ENCODE measurements at regions not wholly inside any gene's neighbourhood (a gene's known extent, or its start where the extent isn't known, plus 50 kb on each side); places are given as distances from the start of the nearest gene placed in this dataset.

- DNase-seq (ENCODE audit: low spot score): peak; percentile 17
- TF ChIP-seq, protein P1, sequence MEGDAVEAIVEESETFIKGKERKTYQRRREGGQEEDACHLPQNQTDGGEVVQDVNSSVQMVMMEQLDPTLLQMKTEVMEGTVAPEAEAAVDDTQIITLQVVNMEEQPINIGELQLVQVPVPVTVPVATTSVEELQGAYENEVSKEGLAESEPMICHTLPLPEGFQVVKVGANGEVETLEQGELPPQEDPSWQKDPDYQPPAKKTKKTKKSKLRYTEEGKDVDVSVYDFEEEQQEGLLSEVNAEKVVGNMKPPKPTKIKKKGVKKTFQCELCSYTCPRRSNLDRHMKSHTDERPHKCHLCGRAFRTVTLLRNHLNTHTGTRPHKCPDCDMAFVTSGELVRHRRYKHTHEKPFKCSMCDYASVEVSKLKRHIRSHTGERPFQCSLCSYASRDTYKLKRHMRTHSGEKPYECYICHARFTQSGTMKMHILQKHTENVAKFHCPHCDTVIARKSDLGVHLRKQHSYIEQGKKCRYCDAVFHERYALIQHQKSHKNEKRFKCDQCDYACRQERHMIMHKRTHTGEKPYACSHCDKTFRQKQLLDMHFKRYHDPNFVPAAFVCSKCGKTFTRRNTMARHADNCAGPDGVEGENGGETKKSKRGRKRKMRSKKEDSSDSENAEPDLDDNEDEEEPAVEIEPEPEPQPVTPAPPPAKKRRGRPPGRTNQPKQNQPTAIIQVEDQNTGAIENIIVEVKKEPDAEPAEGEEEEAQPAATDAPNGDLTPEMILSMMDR (IDR thresholded peaks at IDR 0.05; ENCODE audit: extremely low read depth, missing control alignments): no peak
These were observed 358.6 kb downstream of the DUSP6 start for GRCh38 chr12:88993651-88994050.

DNA sequence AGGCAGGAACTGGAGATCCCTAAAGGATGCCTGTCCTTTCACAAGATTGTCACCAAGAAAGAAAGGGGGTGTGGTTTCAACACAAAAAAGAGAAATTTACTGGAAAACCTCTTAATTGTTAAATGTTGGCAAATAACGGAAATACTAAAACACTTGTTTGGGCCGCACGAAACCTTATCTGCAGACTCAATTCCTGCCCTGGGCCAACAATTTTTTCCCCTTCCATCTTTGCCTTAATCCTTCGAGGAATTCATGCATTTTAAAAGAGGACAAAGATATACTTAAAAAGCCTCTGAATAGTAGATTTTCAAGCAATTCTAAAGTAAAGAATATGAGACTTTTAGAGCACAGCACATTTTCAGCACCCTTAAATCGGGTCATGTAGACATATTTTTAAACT, 366.2 kb downstream of the DUSP6 start:
- TF ChIP-seq, protein P1 (IDR thresholded peaks at IDR 0.05; ENCODE audit: extremely low read depth, missing control alignments): no peak
- DNase-seq (ENCODE audit: low spot score): no peak

GRCh38 chr12:88985631-88986030, 366.7 kb downstream of the DUSP6 start:
- TF ChIP-seq, protein P1 (IDR thresholded peaks at IDR 0.05; ENCODE audit: extremely low read depth, missing control alignments): no peak
- no peak for DNase-seq (ENCODE audit: low spot score)

GRCh38 chr12:88985011-88985410, 367.3 kb downstream of the DUSP6 start:
- no peak for DNase-seq (ENCODE audit: low spot score)

GRCh38 chr12:88982694-88983093, 369.6 kb downstream of the DUSP6 start:
- TF ChIP-seq, protein P1 (IDR thresholded peaks at IDR 0.05; ENCODE audit: extremely low read depth, missing control alignments): no peak
- DNase-seq (ENCODE audit: low spot score): no peak

More at GRCh38 chr12:88985011-88985410, 367.3 kb downstream of the DUSP6 start:
- TF ChIP-seq, protein P1 (IDR thresholded peaks at IDR 0.05; ENCODE audit: extremely low read depth, missing control alignments): no peak

DNA sequence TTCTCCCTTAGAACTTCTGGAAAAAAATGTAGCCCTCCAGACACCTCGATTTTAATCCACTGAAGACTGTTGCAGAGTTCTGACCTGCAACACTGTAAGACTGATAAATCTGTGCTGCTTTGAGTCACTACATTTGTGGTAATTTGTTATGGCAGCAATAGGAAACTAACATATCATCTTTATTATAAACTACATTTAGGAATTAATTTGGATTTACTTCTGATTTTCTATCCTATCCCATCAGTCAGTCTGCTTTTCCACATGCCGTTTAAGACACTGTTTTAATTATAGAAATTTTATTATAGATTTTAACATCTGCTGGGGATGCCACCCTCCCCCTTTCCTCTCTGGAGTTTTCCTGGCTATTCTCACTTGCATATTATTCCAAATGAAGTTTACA, 375.2 kb downstream of the DUSP6 start:
- TF ChIP-seq, protein P1 (IDR thresholded peaks at IDR 0.05; ENCODE audit: extremely low read depth, missing control alignments): no peak
- no peak for DNase-seq (ENCODE audit: low spot score)

DNA sequence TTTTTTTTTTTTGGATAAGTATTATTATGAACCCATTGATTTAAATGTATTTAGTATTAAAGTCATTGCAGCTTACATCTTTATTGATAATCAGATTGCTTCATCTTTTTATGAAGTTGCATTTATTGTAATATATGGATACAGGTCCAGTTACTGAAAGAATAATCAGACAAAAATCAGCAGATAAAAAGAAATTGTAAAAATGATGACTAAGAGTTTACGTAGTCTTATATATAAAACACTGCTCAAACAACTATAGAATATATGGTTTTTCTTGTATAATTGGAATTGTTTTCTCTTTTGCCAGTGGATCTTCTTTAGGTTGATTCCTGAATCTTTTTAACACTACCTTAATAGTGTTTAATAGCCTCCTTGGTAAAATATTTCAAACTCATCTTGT, 378.3 kb downstream of the DUSP6 start:
- TF ChIP-seq, protein P1 (IDR thresholded peaks at IDR 0.05; ENCODE audit: extremely low read depth, missing control alignments): no peak
- no peak for DNase-seq (ENCODE audit: low spot score)

Data from GM20000 (cell line).